HG03432 (cell line): ENCODE measurements at regions not wholly inside any gene's neighbourhood (a gene's known extent, or its start where the extent isn't known, plus 50 kb on each side); places are given as distances from the start of the nearest gene placed in this dataset.

Source experiments
- ATAC-seq: cut with Tn5 transposase; IDR thresholded peaks from one replicate; pipeline ENCODE4 v1.9.1; 2021; ENCODE audit warnings: mild to moderate bottlenecking, moderate library complexity; ENCODE audit not compliant: unreplicated experiment

DNA sequence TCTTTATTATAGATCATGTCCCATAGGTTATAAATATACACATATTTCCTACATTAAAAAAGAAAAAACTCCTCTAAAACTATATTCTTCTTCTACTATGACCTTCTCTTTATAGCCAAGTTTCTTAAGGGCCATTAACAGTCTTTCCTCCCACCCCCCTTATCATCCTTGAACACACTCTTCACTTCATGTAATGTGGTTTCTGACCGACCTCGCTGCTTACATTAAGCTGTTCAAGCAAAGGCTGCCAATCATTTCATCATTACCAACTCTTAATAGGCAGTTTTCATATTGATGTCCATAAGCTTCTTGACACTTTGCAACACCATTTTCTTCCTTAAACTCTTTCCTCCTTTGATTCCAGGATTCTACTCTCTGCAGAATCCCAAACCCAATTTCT is 283.0 kb upstream of the PCSK5 start:
- ATAC-seq: no peak

DNA sequence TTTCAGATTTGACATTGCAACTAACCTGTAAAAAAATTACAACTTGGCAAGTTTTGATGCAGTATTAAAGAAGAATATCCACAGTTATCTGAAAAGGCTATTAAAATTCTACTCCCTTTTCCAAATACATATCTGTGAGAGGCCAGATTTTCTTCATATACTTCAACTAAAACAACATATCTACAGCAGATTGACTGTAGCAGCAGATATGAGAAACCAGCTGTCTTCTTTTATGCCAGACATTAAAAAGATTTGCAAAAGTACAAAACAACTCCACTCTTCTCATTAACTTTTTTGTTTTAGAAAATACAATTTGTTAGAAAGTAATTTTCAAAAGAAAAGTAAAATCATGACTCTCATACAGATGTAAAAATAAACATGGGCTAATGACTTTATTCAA is 281.1 kb upstream of the PCSK5 start:
- no peak for ATAC-seq

DNA sequence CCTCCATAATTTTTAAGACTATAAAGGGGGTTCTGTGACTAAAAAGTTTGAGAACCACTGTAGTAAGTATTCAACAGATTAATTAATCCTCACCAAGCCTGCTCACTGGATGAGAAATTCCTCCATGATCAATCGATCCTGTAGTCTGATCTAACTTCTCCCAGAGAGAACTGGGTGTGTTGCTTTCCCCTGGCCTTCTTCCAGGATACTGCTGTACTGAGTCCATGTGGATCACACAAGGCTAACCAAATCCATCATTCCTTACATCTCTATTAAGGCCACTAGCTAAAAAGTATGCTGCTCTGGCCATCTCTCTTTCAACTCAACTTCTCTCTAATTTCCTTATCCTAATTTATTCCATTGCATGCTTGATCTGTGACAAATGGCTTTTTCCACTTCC is 280.2 kb upstream of the PCSK5 start:
- ATAC-seq: no peak

DNA sequence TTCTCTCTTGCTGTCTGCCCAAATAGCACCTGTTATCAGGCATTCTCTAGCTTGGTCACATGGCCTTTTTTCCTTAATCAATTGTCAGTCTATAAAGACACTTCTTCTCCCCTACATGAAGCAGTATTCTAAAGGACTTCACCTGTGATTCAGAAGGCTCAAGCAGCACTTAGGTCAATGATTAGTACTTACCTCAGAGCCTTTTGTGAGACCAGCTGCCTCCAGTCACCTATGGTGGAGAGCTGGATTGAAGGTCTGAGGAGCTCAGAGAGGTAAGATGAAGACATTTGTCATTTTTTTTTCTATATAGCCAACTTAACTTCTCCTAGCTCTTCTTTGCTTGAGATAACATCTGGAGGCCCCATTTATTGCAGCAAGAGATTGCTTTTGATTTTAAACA is 278.3 kb upstream of the PCSK5 start:
- ATAC-seq: no peak

DNA sequence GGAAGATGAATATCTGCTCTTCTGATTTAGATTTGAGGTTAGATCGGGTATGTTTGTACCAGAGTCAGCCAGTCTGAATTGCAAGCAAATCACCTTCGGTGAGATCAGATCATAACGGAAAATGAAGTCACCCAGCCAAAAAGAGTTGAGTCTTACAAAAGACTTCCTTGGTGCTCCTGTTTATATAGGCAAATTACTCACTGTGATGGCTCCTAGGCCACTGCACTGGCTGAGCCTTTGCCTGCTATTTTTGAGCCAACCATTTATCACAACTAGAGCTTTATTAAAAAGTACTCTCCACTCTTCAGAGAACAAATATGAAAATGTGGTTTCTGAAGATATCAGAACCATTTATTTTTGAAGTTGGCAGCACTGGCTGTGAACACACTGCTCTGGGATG is 277.7 kb upstream of the PCSK5 start:
- ATAC-seq: no peak

DNA sequence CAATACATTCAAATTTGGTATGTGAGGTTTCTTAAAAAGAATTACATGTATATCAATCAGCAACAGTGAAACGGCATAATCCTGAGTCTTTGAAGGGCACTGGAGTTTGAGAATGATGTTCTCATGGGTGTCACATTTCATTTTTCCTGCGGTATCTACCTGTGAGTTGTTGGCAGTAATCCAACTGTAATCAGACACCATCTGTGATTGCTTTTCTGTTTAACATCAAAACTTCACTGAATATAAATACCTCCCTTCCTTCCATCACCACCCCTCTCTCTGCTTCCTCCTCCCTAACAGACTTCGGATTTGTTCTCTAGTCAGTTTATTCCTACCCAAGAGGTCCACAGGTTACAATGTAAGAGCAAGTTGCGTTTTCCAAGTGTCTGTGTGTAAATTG is 275.2 kb upstream of the PCSK5 start:
- no peak for ATAC-seq

DNA sequence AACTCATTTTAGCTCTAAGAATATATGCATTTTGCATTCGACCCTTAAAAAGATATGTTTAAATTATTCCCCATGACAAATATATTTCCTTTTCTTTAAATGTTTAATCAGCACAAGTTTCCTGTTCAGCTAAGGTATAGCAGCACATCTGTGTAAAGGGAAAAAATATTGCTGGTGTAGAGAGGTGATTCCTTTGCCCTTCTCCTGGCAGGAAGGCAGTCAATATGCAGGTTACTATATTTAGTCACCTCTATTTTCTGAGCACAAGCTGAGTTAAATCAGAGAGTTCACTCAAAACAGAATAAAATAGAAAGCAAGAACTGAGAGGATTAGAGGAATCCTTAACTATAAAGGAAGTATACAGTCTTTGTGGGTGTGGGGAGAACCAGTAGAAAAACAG is 274.4 kb upstream of the PCSK5 start:
- ATAC-seq: no peak

DNA sequence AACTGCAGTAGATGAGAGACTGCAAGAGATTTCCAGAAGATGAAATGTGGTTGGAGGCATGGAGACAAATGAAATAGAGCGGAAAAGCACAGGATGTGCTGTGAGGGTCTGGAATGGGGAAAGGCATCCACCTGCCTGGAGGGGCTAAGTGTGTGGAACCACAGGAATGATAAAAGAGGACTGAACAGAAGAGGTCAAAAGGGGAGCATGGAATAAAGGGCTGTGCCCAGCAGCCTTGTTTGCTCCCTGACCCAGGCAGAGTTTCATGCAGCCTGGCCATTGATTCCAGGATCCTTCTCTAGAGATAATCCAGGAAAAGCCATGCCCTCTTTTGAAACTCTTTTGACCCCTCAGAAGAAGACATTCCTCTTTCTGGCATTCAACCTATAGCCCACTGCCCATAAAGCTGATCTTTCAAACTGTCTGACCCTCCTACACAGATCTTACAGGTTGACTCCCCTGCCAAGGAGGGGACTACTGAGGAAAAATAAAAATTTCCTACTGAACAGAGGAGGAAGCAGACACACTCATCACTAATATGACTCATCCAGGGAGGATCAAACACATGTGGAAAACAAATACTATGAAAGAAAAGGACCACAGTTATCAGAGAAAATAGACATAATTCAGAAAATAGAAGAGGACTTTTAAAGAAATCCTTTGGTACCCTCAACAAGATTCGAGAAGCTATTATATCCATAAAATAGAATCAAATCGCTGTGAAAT is 273.5 kb upstream of the PCSK5 start:
- ATAC-seq: no peak

DNA sequence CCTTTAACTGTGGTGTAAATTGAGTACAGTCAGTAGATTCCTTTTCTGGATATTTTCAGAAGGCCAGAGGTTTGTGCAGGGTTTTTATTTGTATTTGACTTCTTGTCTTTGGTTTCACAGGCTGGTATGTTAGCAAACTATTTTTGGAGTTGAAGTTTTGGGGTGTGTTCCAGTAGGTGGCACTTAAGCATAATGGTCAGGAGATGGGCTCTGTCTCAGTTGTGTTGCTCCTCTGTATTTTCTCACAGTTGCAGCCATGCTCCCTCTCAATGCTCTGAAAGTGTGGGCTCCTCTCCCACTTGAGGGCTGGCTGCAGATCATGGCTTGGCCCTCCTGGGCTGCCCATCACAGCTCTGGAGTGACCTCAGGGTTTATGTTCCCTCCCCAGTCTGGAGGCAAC is 267.0 kb upstream of the PCSK5 start:
- no peak for ATAC-seq

DNA sequence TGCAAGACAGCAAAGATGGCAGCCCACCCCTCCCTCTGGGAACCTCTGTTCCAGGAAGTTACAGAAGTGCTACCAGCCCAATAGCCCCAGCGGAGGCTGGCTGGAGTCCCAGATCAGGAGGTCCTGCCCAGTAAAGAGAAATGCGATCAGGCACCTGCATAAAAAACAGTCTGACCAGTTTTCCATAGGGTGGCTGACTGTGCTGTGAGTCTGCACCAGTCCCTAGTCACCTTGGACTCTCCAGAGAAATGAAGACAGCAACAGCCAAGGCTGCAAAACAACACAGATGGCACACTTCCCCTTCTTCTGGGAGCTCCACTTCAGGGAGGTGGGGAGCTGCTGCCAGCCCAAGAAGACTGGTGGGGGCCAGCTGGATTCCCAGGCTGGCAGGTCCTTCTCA is 265.5 kb upstream of the PCSK5 start:
- ATAC-seq: no peak

DNA sequence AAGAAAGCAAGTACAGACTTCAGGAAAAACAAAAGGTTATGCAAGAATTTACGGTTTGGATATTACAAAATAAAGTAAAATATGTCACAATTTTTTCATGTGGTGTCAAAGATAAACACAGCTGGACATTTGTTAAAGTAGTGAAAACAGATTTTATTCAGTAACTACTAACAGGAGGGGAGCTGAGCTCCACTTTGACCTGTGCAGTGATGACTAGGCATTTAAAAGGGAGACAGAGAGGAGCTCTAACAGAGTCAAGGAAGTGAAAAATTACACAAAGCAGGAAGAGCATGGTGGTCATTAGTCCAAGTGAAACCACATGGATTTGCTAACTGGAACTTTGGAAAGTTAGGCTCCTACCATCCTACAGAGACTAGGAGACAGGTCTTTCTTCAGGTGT is 263.6 kb upstream of the PCSK5 start:
- no peak for ATAC-seq

DNA sequence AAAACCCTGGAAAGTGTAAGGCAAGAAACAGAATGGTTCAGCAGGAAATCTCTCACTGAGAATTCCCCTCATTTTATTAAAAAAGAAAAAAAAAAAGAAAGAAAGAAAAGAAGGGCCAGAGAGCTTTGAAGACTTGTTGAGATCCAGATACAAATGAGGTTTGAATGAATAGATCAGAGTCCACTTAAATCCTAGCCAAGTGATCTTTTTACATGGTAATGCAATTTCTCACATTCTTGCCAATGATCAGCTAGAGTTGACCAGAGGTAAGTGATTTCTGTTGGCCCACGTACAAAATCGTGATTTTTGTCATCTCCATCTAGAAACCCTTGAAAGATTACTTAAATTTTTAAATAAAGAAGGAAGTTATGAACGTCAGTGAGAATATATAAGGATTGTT is 261.5 kb upstream of the PCSK5 start:
- no peak for ATAC-seq

DNA sequence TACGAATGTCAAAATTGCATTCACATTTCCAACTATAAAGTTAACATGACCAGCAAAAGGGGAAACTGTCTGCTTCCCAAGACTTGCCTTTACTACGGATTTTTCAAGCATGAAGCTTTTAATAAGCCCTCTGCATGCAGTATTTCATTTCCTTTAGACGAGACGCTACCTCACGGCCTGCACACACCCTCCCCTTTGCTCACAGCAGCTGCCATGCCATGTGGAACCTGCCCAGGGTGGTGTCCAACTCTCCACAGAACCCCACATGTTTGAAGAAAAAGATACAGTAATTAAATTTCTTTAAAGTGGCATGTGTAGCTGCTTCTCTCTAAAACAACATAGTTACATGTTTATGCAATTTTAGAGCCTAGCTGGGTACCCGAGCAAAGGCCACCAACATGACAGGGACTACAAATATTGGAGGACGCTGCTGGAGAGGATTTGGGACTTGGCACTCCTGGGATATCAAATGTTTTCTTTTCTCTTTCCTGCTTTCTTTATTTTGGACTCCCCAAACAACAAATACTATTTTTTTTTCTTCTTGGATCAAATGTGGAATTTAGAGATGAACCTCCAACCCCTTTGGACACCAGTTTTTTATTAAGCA is 256.9 kb upstream of the PCSK5 start:
- ATAC-seq: no peak

DNA sequence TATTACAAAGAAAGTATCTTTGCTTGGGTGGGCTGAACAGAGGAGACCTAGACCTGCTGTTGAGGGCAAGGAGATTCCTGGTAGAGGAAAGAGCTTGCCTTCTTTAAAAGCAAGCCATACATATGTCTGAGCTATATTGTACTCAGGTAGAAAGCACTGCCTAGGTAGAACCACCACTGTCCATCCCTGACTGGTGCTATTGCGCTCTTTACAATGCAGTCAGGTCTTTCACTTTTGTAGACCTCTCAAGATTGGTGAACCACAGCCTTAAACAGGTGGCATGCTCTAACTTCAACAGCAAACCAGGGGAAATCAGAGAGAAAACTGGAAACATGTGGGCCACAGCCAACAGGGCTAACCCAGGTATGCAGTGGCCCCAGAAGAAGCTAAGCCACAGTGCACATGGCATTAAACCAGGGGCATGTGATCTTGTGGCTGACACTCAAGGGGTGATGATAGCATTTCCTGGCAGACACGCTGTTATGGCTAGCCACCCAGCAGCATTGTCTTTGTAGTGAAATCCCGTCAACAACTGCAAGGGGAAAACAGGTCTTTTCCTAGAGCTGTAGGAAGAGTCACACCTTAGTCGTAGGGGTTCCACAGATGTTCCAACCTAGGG is 253.9 kb upstream of the PCSK5 start:
- no peak for ATAC-seq

DNA sequence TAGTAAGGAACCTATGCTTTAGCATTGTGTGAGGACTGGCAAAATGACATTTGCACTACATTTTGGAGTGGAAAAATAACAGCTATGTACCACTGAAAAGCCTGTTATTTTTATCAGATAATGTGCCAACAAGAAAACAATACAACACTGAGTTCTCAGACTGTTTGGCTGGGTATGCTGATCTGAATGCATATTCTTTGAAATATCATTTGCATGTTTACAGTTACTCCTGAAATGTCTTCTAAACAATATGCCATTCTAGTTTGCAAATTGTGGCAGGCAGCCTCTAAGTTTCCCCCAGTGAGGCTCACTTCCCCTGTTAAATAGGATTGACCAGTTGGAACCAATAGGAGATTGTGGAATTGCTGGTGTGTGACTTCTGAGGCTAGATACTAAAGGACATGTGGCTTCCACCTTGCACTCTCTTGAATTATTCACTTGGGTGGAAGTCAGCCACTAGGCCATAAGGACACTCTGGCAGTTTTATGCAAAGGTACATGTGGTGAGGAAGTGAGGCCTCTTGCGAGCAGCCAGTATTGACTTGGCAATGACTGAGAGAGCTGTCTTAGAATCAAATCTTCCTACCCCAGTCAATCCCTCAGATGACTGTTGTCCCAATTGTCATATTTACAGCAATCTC is 250.4 kb upstream of the PCSK5 start:
- no peak for ATAC-seq

DNA sequence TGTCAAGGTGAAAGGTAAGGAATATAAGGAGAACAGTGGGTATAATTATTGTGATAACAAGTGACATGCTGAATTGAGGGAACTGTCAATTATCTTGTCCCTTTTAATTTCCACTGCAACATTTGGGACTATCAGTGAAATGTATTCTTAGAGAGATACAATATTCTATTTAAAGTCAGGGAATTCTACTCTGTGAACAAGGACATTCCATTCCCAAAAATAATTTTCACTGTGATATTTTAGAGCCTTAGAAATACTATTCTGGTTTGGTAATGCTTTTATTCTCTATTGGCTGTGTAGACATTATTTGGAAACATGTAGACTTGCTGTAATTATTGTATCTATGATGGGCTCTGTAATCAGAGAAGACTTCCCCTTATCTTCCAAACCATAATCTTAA is 248.0 kb upstream of the PCSK5 start:
- no peak for ATAC-seq

DNA sequence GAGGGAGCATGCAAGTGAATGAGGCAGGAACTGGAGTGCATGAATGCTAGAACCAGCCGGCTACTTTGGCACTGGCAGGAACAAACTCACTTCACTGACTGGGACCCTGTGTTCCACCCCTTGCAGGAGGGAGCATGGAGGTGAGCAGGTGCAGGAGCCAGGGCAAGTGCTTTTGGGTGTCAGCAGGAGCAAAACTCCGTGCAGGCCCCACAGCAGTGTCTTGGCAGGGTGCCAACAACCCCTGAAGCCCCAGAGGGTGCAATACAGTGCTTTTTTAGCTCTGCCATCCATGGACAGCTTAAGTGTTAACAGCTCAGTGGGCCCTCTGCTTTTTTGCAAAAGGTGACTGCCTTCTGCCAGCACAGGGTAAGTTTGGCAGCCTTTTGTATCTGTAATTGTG is 245.8 kb upstream of the PCSK5 start:
- no peak for ATAC-seq

DNA sequence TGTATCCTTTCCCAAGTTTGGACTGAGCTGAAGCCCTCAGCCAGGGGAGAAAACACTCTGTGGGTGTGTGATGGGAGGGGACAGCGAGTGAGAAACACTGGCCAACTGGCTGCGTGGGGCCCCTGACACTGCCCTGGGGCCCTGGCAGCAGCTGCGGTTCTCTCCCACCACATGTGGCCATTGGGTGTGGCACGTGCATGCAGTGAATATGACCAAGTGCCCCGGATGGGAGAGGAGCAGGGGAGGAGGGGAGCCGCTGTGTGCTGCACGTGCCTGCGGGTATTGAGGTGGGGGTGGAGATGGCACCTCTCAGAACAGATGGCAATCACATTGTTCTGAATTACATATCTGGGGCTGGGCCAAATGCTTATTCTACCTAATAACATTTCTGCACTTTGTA is 242.4 kb upstream of the PCSK5 start:
- no peak for ATAC-seq

DNA sequence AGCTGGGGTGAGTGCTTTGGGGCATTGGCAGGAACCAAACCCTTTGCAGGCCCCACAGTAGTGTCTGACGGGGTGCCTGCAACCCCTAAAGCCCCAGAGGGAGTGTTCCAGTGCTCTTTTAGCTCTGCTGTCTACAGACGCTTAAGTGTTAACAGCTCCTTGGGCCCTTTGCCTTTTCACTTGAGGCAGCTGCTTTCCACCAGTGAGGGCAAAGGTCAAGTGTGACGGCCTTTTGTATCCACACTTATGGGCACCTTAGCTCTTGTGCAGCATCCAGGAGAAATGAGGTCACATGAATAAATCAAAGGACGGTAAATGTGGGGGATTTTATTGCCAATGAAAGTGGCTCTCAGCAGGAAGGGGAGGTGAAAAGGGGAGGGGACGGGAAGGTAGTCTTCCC is 241.4 kb upstream of the PCSK5 start:
- no peak for ATAC-seq

DNA sequence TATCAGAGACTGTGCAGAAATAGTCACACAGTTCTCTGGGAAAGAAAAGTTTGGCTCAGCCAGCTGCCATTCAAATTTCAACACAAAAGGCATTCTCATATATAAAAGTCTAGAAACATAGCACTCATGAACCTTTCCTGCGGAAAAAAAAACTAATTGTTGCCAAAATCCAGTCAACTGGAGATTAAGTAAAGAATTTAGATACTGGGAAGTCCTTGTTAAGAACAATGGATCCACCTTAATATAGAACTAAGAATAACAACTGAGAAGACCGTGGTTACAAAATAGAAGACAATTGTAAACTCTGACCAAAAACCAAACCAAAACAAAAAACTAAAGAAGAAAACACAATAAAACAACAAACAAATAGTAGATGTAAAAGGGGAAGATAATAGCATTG is 238.8 kb upstream of the PCSK5 start:
- no peak for ATAC-seq

DNA sequence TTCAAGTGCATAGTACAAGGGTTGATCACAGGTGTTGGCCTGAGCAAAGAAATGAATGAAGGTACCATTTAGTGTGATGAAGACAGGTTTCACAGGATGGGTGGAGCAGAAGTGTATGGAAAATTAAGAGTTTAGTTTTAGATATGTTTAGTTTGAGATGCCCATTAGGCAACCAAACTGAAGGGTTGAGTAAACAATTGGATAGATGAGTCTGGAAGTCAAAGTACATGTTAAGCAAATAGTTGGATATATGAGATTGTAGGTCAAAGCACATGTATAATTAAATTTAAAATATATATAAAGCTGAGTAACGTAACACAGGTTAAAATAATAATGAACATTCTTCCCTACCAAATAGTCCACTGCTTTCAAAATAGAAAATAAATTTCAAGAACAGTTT is 237.1 kb upstream of the PCSK5 start:
- ATAC-seq: no peak

DNA sequence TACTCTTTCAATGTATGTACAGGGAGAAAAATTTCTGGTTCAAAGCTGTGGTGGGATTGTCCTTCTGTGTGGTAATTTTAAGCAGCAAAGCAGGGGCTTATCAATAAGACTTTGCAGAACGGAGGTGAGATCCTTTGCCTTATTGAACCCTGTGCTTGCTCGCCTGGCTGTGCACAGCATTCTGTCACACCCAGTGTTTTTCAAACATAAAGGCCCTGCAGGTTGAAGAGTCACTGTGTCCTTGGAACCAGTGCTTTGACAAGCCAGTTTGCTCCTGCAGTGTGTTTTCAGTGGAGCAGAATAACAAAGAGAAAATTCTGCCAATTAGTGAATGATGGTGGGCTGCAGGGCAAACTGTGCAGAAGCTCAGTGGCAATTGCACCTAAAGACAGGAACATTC is 236.7 kb upstream of the PCSK5 start:
- no peak for ATAC-seq
